PC-3 (cell line): ENCODE measurements at regions not wholly inside any gene's neighbourhood (a gene's known extent, or its start where the extent isn't known, plus 50 kb on each side); places are given as distances from the start of the nearest gene placed in this dataset.

ENCODE experiments used
- ATAC-seq: fragments of 200-7000 bp; cut with Tn5 transposase; 2 replicates; pipeline ENCODE4 v1.9.1; 2020; ENCODE audit warnings: mild to moderate bottlenecking, moderate library complexity
- BruUV-seq: library from RNA; stranded (reverse); fragments of 400-500 nt; replicated peaks from 2 replicates; lab custom pipeline; 2021; lab: Mats Ljungman, UMichigan
- CTCF ChIA-PET: fragments of 300-600 bp; sonication (Branson Sonifier 250); formaldehyde crosslinking; loops from one replicate; lab custom pipeline; 2022; ENCODE audit warnings: antibody characterized with exemption; lab: Charles Lee
- POLR2A ChIA-PET: fragments of 300-600 bp; sonication (Branson Sonifier 250); formaldehyde crosslinking; loops from one replicate; lab custom pipeline; 2022; ENCODE audit warnings: antibody characterized with exemption; ENCODE audit not compliant: unreplicated experiment; lab: Charles Lee
- DNase-seq: peaks from one replicate; pipeline ENCODE4 v3.0.0-alpha.2; 2015
- H2AFZ ChIP-seq: fragments of 300-600 bp; sonication (generic); 2 replicates; pipeline ENCODE4 v1.6.0; 2016; ENCODE audit warnings: antibody characterized with exemption, low read length
- H3F3A ChIP-seq: fragments of 300-600 bp; sonication (generic); one replicate; pipeline ENCODE4 v1.6.0; 2017; ENCODE audit warnings: antibody characterized with exemption, low read length, control low read depth, mild to moderate bottlenecking; ENCODE audit not compliant: unreplicated experiment
- H3K27ac ChIP-seq: fragments of 300-600 bp; sonication (generic); 2 replicates; pipeline ENCODE4 v1.5.1; 2016; ENCODE audit warnings: mild to moderate bottlenecking, low read length
- H3K27me3 ChIP-seq: fragments of 300-600 bp; sonication (generic); 2 replicates; pipeline ENCODE4 v1.6.1; 2016; ENCODE audit warnings: low read length, mixed read lengths
- H3K36me3 ChIP-seq: fragments of 300-600 bp; sonication (generic); 2 replicates; pipeline ENCODE4 v1.6.1; 2016; ENCODE audit warnings: low read depth, mixed run types, low read length, mixed read lengths
- H3K4me1 ChIP-seq: fragments of 300-600 bp; sonication (generic); 2 replicates; pipeline ENCODE4 v1.5.1; 2016; ENCODE audit warnings: low read length; ENCODE audit not compliant: insufficient read depth
- H3K4me2 ChIP-seq: fragments of 300-600 bp; sonication (generic); 2 replicates; pipeline ENCODE4 v1.6.0; 2016; ENCODE audit warnings: low read length
- H3K4me3 ChIP-seq: fragments of 300-600 bp; sonication (generic); 2 replicates; pipeline ENCODE4 v1.5.1; 2016; ENCODE audit warnings: mild to moderate bottlenecking, low read length, mixed read lengths
- H3K79me2 ChIP-seq: fragments of 300-600 bp; sonication (generic); 2 replicates; pipeline ENCODE4 v1.6.1; 2017; ENCODE audit warnings: low read length, mixed read lengths
- H3K9ac ChIP-seq: fragments of 300-600 bp; sonication (generic); 2 replicates; pipeline ENCODE4 v1.6.0; 2016; ENCODE audit warnings: mild to moderate bottlenecking, low read length
- H3K9me2 ChIP-seq: fragments of 300-600 bp; sonication (generic); replicated peaks from 2 replicates; pipeline ENCODE4 v1.6.1; 2016; ENCODE audit warnings: mixed run types, low read length, mixed read lengths
- H3K9me3 ChIP-seq: fragments of 300-600 bp; sonication (generic); 2 replicates; pipeline ENCODE4 v1.6.1; 2016; ENCODE audit warnings: low read length, mixed read lengths
- H4K20me1 ChIP-seq: fragments of 300-600 bp; sonication (generic); 2 replicates; pipeline ENCODE4 v1.6.1; 2016; ENCODE audit warnings: low read length, mixed read lengths
- EZH2 ChIP-seq: fragments of 300-600 bp; sonication (generic); IDR thresholded peaks from one replicate; pipeline ENCODE4 v1.6.1; 2017; ENCODE audit warnings: antibody characterized with exemption, mild to moderate bottlenecking, low read length; ENCODE audit not compliant: unreplicated experiment
- EZH2phosphoT487 ChIP-seq: fragments of 300-600 bp; sonication (generic); IDR thresholded peaks from 2 replicates; pipeline ENCODE4 v1.6.1; 2018; ENCODE audit warnings: mild to moderate bottlenecking, antibody characterized with exemption, low read length, borderline replicate concordance
- intact Hi-C: fragments of 100-400 bp; cut with micrococcal nuclease; formaldehyde crosslinking; loops from 2 replicates; pipeline ENCODE4 v1.9.0; 2023
- TF ChIP-seq, protein P1 (sequence below): fragments of 300-600 bp; sonication (generic); conservative IDR thresholded peaks from 2 replicates; pipeline ENCODE4 v1.5.1; 2017; ENCODE audit warnings: antibody characterized with exemption, low read depth, mild to moderate bottlenecking, low read length

- no peaks in the 10 kb centered on the region for H3K9me2 ChIP-seq
- H4K20me1 ChIP-seq = no peaks in the 10 kb centered on the region
- ChIA-PET CTCF (no interaction called here), POLR2A (no interaction called here)
- no peak overlapping the region for H3K4me2 ChIP-seq
- no peaks in the 10 kb centered on the region for H3K79me2 ChIP-seq
- BruUV-seq = no TSS peak
- DNase-seq = no peak
- TF ChIP-seq EZH2phosphoT487 = no peak
- TF ChIP-seq, protein P1, sequence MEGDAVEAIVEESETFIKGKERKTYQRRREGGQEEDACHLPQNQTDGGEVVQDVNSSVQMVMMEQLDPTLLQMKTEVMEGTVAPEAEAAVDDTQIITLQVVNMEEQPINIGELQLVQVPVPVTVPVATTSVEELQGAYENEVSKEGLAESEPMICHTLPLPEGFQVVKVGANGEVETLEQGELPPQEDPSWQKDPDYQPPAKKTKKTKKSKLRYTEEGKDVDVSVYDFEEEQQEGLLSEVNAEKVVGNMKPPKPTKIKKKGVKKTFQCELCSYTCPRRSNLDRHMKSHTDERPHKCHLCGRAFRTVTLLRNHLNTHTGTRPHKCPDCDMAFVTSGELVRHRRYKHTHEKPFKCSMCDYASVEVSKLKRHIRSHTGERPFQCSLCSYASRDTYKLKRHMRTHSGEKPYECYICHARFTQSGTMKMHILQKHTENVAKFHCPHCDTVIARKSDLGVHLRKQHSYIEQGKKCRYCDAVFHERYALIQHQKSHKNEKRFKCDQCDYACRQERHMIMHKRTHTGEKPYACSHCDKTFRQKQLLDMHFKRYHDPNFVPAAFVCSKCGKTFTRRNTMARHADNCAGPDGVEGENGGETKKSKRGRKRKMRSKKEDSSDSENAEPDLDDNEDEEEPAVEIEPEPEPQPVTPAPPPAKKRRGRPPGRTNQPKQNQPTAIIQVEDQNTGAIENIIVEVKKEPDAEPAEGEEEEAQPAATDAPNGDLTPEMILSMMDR = no peak
- no peak for TF ChIP-seq EZH2
- H3K36me3 ChIP-seq = no peaks in the 10 kb centered on the region
- no peak overlapping the region for H3K4me3 ChIP-seq
- H3K9ac ChIP-seq = no peak overlapping the region
- no peaks in the 10 kb centered on the region for H3K9me3 ChIP-seq
- intact Hi-C loops = no loop called here
- peaks cover 7% of the 10 kb centered on the region; the same call in 1 of the 2 replicates for H3K4me1 ChIP-seq
- no peaks in the 10 kb centered on the region for H3F3A ChIP-seq
- no peak for ATAC-seq
- H3K27me3 ChIP-seq = no peaks in the 10 kb centered on the region
- H3K27ac ChIP-seq = no peak overlapping the region
- H2AFZ ChIP-seq = no peak overlapping the region
Measured at GRCh38 chr6:134531188-134531551, 213.3 kb upstream of the SGK1 start.

DNA sequence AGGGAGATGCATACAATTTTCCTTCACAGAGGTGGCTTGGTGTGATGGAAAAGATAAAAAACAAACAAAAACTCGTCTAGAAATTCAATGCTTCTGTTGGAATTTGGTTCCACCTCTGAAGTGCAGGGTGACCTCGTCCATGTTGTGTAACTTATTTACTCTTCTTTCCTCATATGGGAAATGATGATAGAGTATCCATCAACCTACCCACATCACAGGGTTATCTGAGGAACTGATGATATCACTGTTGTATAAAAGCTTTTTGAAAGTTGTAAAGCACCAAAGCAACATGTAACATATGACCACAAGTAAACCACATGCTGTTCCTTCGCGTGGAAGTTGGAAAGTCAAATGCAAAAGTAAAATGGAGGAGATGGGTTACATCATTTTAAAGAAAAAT lies 212.0 kb upstream of the SGK1 start:
- intact Hi-C loops = no loop called here
- Histone ChIP-seq H3F3A (no peaks in the 10 kb centered on the region), H4K20me1 (no peaks in the 10 kb centered on the region), H3K4me2 (no peak overlapping the region), H2AFZ (no peak overlapping the region), H3K27me3 (no peaks in the 10 kb centered on the region), H3K9me3 (no peaks in the 10 kb centered on the region), H3K4me1 (no peaks in the 10 kb centered on the region; the same call in 1 of the 2 replicates), H3K9me2 (no peaks in the 10 kb centered on the region), H3K36me3 (no peaks in the 10 kb centered on the region), H3K79me2 (no peaks in the 10 kb centered on the region), H3K9ac (no peak overlapping the region), H3K4me3 (no peak overlapping the region), H3K27ac (no peak overlapping the region)
- no TSS peak for BruUV-seq
- DNase-seq (peak; percentile 28), ATAC-seq (no peak)
- POLR2A ChIA-PET = no interaction called here
- TF ChIP-seq EZH2 (no peak), EZH2phosphoT487 (no peak)
- TF ChIP-seq, protein P1 = no peak
- CTCF ChIA-PET = no interaction called here

GRCh38 chr6:134529305-134529704 lies 211.4 kb upstream of the SGK1 start:
- H3K4me2 ChIP-seq = no peak overlapping the region
- H3K27ac ChIP-seq = no peak overlapping the region
- no peaks in the 10 kb centered on the region for H4K20me1 ChIP-seq
- H3K27me3 ChIP-seq = no peaks in the 10 kb centered on the region
- no peaks in the 10 kb centered on the region for H3F3A ChIP-seq
- no peak for DNase-seq
- TF ChIP-seq EZH2phosphoT487 = no peak
- TF ChIP-seq, protein P1 = no peak
- TF ChIP-seq EZH2 = no peak
- POLR2A ChIA-PET = no interaction called here
- CTCF ChIA-PET = no interaction called here
- no TSS peak for BruUV-seq
- no peaks in the 10 kb centered on the region for H3K79me2 ChIP-seq
- no peaks in the 10 kb centered on the region for H3K9me2 ChIP-seq
- no peaks in the 10 kb centered on the region; the same call in 1 of the 2 replicates for H3K4me1 ChIP-seq
- intact Hi-C loops = no loop called here
- no peaks in the 10 kb centered on the region for H3K36me3 ChIP-seq
- no peaks in the 10 kb centered on the region for H3K9me3 ChIP-seq
- H3K4me3 ChIP-seq = no peak overlapping the region
- H3K9ac ChIP-seq = no peak overlapping the region
- ATAC-seq = no peak
- no peak overlapping the region for H2AFZ ChIP-seq
